SK-N-SH (cell line): ENCODE measurements at regions not wholly inside any gene's neighbourhood (a gene's known extent, or its start where the extent isn't known, plus 50 kb on each side); places are given as distances from the start of the nearest gene placed in this dataset.
A peak's percentile ranks its signal among the peaks of the same experiment; 100 is the strongest.

Experiments used
- CTCF ChIA-PET: fragments of 300-600, 350-600 bp; formaldehyde crosslinking; extraction: SDS; loops from one replicate; lab custom pipeline; 2021; lab: Yijun Ruan, JAX
- POLR2A ChIA-PET: fragments of 350-600 bp; sonication (Branson Sonifier 250); formaldehyde crosslinking; extraction: SDS; loops from one replicate; lab custom pipeline; 2020; ENCODE audit warnings: antibody characterized with exemption, inconsistent platforms; lab: Yijun Ruan, JAX
- DNase-seq: peaks from one replicate; pipeline ENCODE4 v3.0.0; 2012
- H2AFZ ChIP-seq: fragments of 200-600 bp; sonication (generic); 2 replicates; pipeline ENCODE4 v1.8.1; 2016; ENCODE audit warnings: antibody characterized with exemption, mild to moderate bottlenecking, low read depth
- H3F3A ChIP-seq: fragments of 200-600 bp; sonication (generic); replicated peaks from 2 replicates; pipeline ENCODE3; 2016; ENCODE audit warnings: antibody characterized with exemption, mild to moderate bottlenecking; ENCODE audit not compliant: insufficient read depth
- H3K27ac ChIP-seq, 2 experiments: fragments of 200-500 bp in 1 of 2; fragments of 200-600 bp in 1 of 2; sonication (Bioruptor generic) in 1 of 2; sonication (generic), shearing (Covaris generic) in 1 of 2; 2 replicates each; pipeline versions ENCODE4 v1.5.1 to v1.6.1; 2014 to 2016; ENCODE audit warnings: low read depth in 2 of 2, inconsistent platforms in 1 of 2, low read length in 1 of 2, mild to moderate bottlenecking in 1 of 2, mixed read lengths in 1 of 2
- H3K27me3 ChIP-seq: fragments of 200-600 bp; sonication (generic), shearing (Covaris generic); 2 replicates; pipeline ENCODE4 v1.6.1; 2016; ENCODE audit warnings: mixed run types; ENCODE audit not compliant: insufficient read depth
- H3K36me3 ChIP-seq, 2 experiments: fragments of 200-500 bp in 1 of 2; fragments of 200-600 bp in 1 of 2; sonication (Bioruptor generic) in 1 of 2; sonication (generic) in 1 of 2; replicated peaks in 1 of 2; 2 replicates each; pipeline versions ENCODE3 to v1.5.1; 2014 to 2016; ENCODE audit warnings: low read length in 1 of 2, mild to moderate bottlenecking in 1 of 2; ENCODE audit not compliant: insufficient read depth in 2 of 2, control insufficient read depth in 1 of 2
- H3K4me1 ChIP-seq, 2 experiments: fragments of 200-500 bp in 1 of 2; fragments of 200-600 bp in 1 of 2; sonication (Bioruptor generic) in 1 of 2; sonication (generic), shearing (Covaris generic) in 1 of 2; 2 replicates each; pipeline versions ENCODE4 v1.5.1 to v1.6.1; 2014 to 2016; ENCODE audit warnings: low read depth in 1 of 2, low read length in 1 of 2, mixed run types in 1 of 2; ENCODE audit not compliant: insufficient read depth in 2 of 2, control insufficient read depth in 1 of 2
- H3K4me2 ChIP-seq: fragments of 200-600 bp; sonication (generic), shearing (Covaris generic); 2 replicates; pipeline ENCODE4 v1.6.1; 2017; ENCODE audit warnings: mixed run types
- H3K4me3 ChIP-seq, 2 experiments: fragments of 200-500 bp in 1 of 2; fragments of 200-600 bp in 1 of 2; sonication (Bioruptor generic) in 1 of 2; sonication (generic), shearing (Covaris generic) in 1 of 2; 2 replicates each; pipeline versions ENCODE4 v1.5.1 to v1.8.1; 2014 to 2016; ENCODE audit warnings: low read depth in 2 of 2, inconsistent platforms in 1 of 2, low read length in 1 of 2, mild to moderate bottlenecking in 1 of 2, mixed read lengths in 1 of 2, moderate library complexity in 1 of 2
- H3K79me2 ChIP-seq: fragments of 200-600 bp; sonication (generic); 2 replicates; pipeline ENCODE4 v1.8.1; 2017; ENCODE audit warnings: mild to moderate bottlenecking; ENCODE audit not compliant: insufficient read depth
- H3K9ac ChIP-seq: fragments of 200-600 bp; sonication (generic); 2 replicates; pipeline ENCODE4 v1.6.1; 2017; ENCODE audit warnings: mixed run types
- H3K9me2 ChIP-seq: fragments of 200-600 bp; sonication (generic); 2 replicates; pipeline ENCODE4 v1.6.1; 2017; ENCODE audit warnings: mixed run types
- H3K9me3 ChIP-seq: fragments of 200-600 bp; sonication (generic); 2 replicates; pipeline ENCODE4 v1.6.1; 2017; ENCODE audit warnings: mixed run types, mild to moderate bottlenecking, moderate library complexity
- H4K20me1 ChIP-seq: fragments of 200-600 bp; sonication (generic); 2 replicates; pipeline ENCODE4 v1.6.1; 2017; ENCODE audit warnings: mild to moderate bottlenecking, mixed run types; ENCODE audit not compliant: insufficient read depth
- CTCF ChIP-seq: fragments of 200-600 bp; sonication (generic); IDR thresholded peaks from 2 replicates; pipeline ENCODE4 v1.6.1; 2017; ENCODE audit warnings: antibody characterized with exemption, mild to moderate bottlenecking, moderate library complexity
- EP300 ChIP-seq, 2 experiments: IDR thresholded peaks; 2 replicates each; pipeline versions ENCODE4 v1.4.0 to v1.6.1; 2012; ENCODE audit warnings: borderline replicate concordance in 1 of 2, low read depth in 1 of 2, low read length in 1 of 2
- FOXM1 ChIP-seq: IDR thresholded peaks from 2 replicates; pipeline ENCODE4 v1.4.0; 2012; ENCODE audit warnings: low read depth, mild to moderate bottlenecking
- GABPA ChIP-seq: IDR thresholded peaks from 2 replicates; pipeline ENCODE4 v1.4.0; 2012; ENCODE audit warnings: low read depth, mild to moderate bottlenecking
- GATA2 ChIP-seq: sonication (generic); formaldehyde crosslinking; IDR thresholded peaks from 2 replicates; pipeline ENCODE4 v1.5.0; 2020; ENCODE audit warnings: mild to moderate bottlenecking, missing genetic modification reagents
- IRF3 ChIP-seq: fragments of 150-350 bp; IDR thresholded peaks from 2 replicates; pipeline ENCODE4 v1.6.1; 2016; ENCODE audit warnings: mild to moderate bottlenecking, low read depth, low read length
- JUND ChIP-seq: IDR thresholded peaks from 2 replicates; pipeline ENCODE4 v1.4.0; 2012
- MAX ChIP-seq: IDR thresholded peaks from 2 replicates; pipeline ENCODE4 v1.4.0; 2012; ENCODE audit warnings: low read depth
- MEF2A ChIP-seq: IDR thresholded peaks from 2 replicates; pipeline ENCODE4 v1.4.0; 2012; ENCODE audit warnings: low read depth, borderline replicate concordance
- MXI1 ChIP-seq: IDR thresholded peaks from 2 replicates; pipeline ENCODE4 v1.6.1; 2012; ENCODE audit warnings: mild to moderate bottlenecking, low read depth, low read length, improper control_type of control experiment
- NFIC ChIP-seq: IDR thresholded peaks from 2 replicates; pipeline ENCODE4 v1.4.0; 2012; ENCODE audit warnings: borderline replicate concordance
- NRF1 ChIP-seq: IDR thresholded peaks from 2 replicates; pipeline ENCODE4 v1.6.1; 2012; ENCODE audit warnings: low read depth, mild to moderate bottlenecking, low read length
- RCOR1 ChIP-seq: fragments of 150-350 bp; IDR thresholded peaks from 2 replicates; pipeline ENCODE4 v1.6.1; 2017; ENCODE audit warnings: antibody characterized with exemption, low read length
- RXRA ChIP-seq: IDR thresholded peaks from 2 replicates; pipeline ENCODE4 v1.4.0; 2012; ENCODE audit warnings: low read depth, mild to moderate bottlenecking, borderline replicate concordance
- SMC3 ChIP-seq: IDR thresholded peaks from 2 replicates; pipeline ENCODE4 v1.6.1; 2012; ENCODE audit warnings: low read depth, low read length, improper control_type of control experiment
- TAF1 ChIP-seq: IDR thresholded peaks from 2 replicates; pipeline ENCODE4 v1.6.1; 2012; ENCODE audit warnings: low read depth, mild to moderate bottlenecking, low read length, moderate library complexity, borderline replicate concordance
- TEAD4 ChIP-seq: IDR thresholded peaks from 2 replicates; pipeline ENCODE4 v1.4.0; 2012; ENCODE audit warnings: mild to moderate bottlenecking, borderline replicate concordance; ENCODE audit not compliant: insufficient read depth
- USF2 ChIP-seq: fragments of 150-350 bp; IDR thresholded peaks from 2 replicates; pipeline ENCODE4 v1.6.1; 2017; ENCODE audit warnings: antibody characterized with exemption, low read length, low read depth, borderline replicate concordance
- WGBS: methylation state at CpG from one replicate; pipeline ENCODE4 v1.1.6; 2017; ENCODE audit warnings: low lambda C conversion rate; 5-methylcytosine and 5-hydroxymethylcytosine counted together

GRCh38 chr7:12949060-12949931 is 261.9 kb downstream of the ARL4A start:
- CTCF ChIA-PET: interaction anchor here (1.0 kb wide), 1 partner anchor 10 kb away, joined by 3 read pairs; no protein-coding TSS in a partner anchor
- H3K36me3 ChIP-seq: no peaks in the 10 kb centered on the region
- H4K20me1 ChIP-seq: no peaks in the 10 kb centered on the region
- H3F3A ChIP-seq: peaks cover 10% of the 10 kb centered on the region
- WGBS: 14% methylated on average over 4 of the region's 4 CpGs
- no peak overlapping the region for H3K27ac ChIP-seq
- H3K27me3 ChIP-seq: no peaks in the 10 kb centered on the region; the same call in 1 of the 2 replicates
- 0 out of 2 replicates have a peak, but pooled peaks cover 3% of the 10 kb centered on the region for H3K9me2 ChIP-seq
- DNase-seq: no peak
- H3K4me3 ChIP-seq: no peak overlapping the region
- H3K9me3 ChIP-seq: no peaks in the 10 kb centered on the region
- TF ChIP-seq JUND (no peak), GABPA (no peak), MEF2A (no peak), RXRA (no peak), SMC3 (no peak), TAF1 (no peak), IRF3 (no peak), USF2 (no peak), GATA2 (no peak), FOXM1 (no peak)
- H2AFZ ChIP-seq: no peak overlapping the region
- H3K79me2 ChIP-seq: no peaks in the 10 kb centered on the region
- no peak overlapping the region for H3K9ac ChIP-seq
- H3K4me2 ChIP-seq: no peak overlapping the region
- POLR2A ChIA-PET: no interaction called here
- no peaks in the 10 kb centered on the region for H3K4me1 ChIP-seq

- Histone ChIP-seq H3K4me2 (no peak overlapping the region), H4K20me1 (no peaks in the 10 kb centered on the region), H3K9me2 (0 out of 2 replicates have a peak, but pooled peaks cover 3% of the 10 kb centered on the region), H3F3A (peaks cover 10% of the 10 kb centered on the region), H3K4me3 (no peak overlapping the region), H3K9me3 (no peaks in the 10 kb centered on the region), H3K36me3 (no peaks in the 10 kb centered on the region), H3K9ac (no peak overlapping the region), H3K4me1 (no peaks in the 10 kb centered on the region), H3K79me2 (no peaks in the 10 kb centered on the region), H2AFZ (no peak overlapping the region), H3K27me3 (no peaks in the 10 kb centered on the region; the same call in 1 of the 2 replicates), H3K27ac (no peak overlapping the region)
- DNase-seq: no peak
- CTCF ChIA-PET: interaction anchor here (0.9 kb wide), 1 partner anchor 11 kb away, joined by 3 read pairs; no protein-coding TSS in a partner anchor
- WGBS: 39% methylated on average over 6 of the region's 6 CpGs
- POLR2A ChIA-PET: no interaction called here
- TF ChIP-seq TAF1 (no peak), CTCF (no peak), NFIC (peak; percentile 38; the same call in 1 of the 2 replicates), MXI1 (no peak), MAX (no peak), RXRA (no peak), RCOR1 (no peak), TEAD4 (no peak), MEF2A (no peak), EP300 (IDR thresholded peaks at IDR 0.05; ENCODE audit: borderline replicate concordance in 1 of 2, low read depth in 1 of 2, low read length in 1 of 2) (no peak), FOXM1 (no peak), USF2 (no peak), NRF1 (no peak)
Observed at GRCh38 chr7:12951397-12951801, 264.0 kb downstream of the ARL4A start.
